MM.1S (cell line): ENCODE measurements at regions not wholly inside any gene's neighbourhood (a gene's known extent, or its start where the extent isn't known, plus 50 kb on each side); places are given as distances from the start of the nearest gene placed in this dataset.

Source experiments
- EZH2 ChIP-seq: fragments of 300-600 bp; sonication (generic); optimal IDR thresholded peaks from 2 replicates; pipeline ENCODE3; 2017; ENCODE audit warnings: low read depth, mild to moderate bottlenecking, antibody characterized with exemption, low read length, mixed read lengths
- EZH2phosphoT487 ChIP-seq: fragments of 300-600 bp; sonication (generic); IDR thresholded peaks from 2 replicates; pipeline ENCODE4 v1.6.1; 2018; ENCODE audit warnings: antibody characterized with exemption, low read length
- TF ChIP-seq, protein P1 (sequence below): fragments of 300-600 bp; sonication (generic); IDR thresholded peaks from 2 replicates; pipeline ENCODE4 v1.5.1; 2016; ENCODE audit warnings: antibody characterized with exemption, low read length, mixed read lengths

DNA sequence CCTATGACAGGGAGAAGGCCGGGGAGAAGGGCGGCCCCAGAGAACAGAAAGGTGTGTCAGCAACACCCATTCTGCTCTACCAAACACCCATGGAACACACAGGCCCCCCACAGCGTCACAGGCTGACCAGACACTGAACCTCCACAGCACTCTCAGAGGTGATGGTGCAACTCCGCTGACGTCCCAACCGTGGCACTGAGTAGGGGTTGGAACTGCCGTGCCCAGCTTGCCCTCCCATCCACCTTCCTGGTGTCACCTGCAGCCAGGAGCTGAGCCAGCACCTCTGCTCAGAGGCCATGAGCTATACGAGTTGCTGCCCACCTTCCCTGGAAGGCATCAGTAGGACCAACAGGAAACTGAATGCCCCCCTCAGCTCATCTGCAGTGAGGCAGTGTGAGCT lies 412.9 kb upstream of the SALL3 start:
- TF ChIP-seq, protein P1, sequence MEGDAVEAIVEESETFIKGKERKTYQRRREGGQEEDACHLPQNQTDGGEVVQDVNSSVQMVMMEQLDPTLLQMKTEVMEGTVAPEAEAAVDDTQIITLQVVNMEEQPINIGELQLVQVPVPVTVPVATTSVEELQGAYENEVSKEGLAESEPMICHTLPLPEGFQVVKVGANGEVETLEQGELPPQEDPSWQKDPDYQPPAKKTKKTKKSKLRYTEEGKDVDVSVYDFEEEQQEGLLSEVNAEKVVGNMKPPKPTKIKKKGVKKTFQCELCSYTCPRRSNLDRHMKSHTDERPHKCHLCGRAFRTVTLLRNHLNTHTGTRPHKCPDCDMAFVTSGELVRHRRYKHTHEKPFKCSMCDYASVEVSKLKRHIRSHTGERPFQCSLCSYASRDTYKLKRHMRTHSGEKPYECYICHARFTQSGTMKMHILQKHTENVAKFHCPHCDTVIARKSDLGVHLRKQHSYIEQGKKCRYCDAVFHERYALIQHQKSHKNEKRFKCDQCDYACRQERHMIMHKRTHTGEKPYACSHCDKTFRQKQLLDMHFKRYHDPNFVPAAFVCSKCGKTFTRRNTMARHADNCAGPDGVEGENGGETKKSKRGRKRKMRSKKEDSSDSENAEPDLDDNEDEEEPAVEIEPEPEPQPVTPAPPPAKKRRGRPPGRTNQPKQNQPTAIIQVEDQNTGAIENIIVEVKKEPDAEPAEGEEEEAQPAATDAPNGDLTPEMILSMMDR, result no peak
- TF ChIP-seq EZH2 (no peak), EZH2phosphoT487 (no peak)
